Muscle of leg (tissue), 3 donors: ENCODE measurements at regions not wholly inside any gene's neighbourhood (a gene's known extent, or its start where the extent isn't known, plus 50 kb on each side); places are given as distances from the start of the nearest gene placed in this dataset.

Source experiments
- DNase-seq: peaks from one replicate; pipeline ENCODE4 v3.0.0; 2013
- H3K27ac ChIP-seq: one replicate; pipeline ENCODE4 v1.5.1; 2013; ENCODE audit warnings: mild to moderate bottlenecking, low read length, control low read depth
- H3K27me3 ChIP-seq: one replicate; pipeline ENCODE4 v1.6.1; 2013; ENCODE audit warnings: low read length; ENCODE audit not compliant: control insufficient read depth, insufficient read depth
- H3K36me3 ChIP-seq: one replicate; pipeline ENCODE4 v1.6.1; 2013; ENCODE audit warnings: low read length; ENCODE audit not compliant: control insufficient read depth, insufficient read depth
- H3K4me1 ChIP-seq: one replicate; pipeline ENCODE4 v1.6.1; 2013; ENCODE audit warnings: low read length; ENCODE audit not compliant: control insufficient read depth, insufficient read depth
- H3K4me3 ChIP-seq: one replicate; pipeline ENCODE4 v1.5.1; 2013; ENCODE audit warnings: low read length, control low read depth
- H3K9me3 ChIP-seq: replicated peaks from 2 replicates; pipeline ENCODE4 v1.6.1; 2013; ENCODE audit warnings: low read depth, low read length; ENCODE audit not compliant: control insufficient read depth
- WGBS: methylation state at CpG from one replicate; pipeline ENCODE4 v1.1.5; 2013; ENCODE audit warnings: missing lambda C conversion rate; ENCODE audit not compliant: insufficient coverage; 5-methylcytosine and 5-hydroxymethylcytosine counted together

DNA sequence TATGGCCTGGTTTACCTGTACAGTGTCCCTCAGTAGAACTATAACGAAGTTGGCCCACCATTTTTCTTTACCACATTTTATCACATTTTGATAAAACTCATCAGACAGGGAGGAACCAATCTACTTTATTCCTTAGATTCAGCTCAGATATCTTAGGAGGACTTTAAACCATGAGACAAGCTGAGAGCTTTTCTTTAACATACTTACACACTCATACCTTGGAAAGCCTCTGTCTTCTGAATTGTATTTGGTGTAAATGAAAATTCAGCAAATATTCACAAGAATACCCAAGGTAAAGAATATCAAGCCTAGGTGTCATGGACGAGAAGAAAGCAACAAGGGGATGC is 313.2 kb downstream of the ENC1 start:
- H3K27ac ChIP-seq, result no peak overlapping the region
- H3K36me3 ChIP-seq, result no peaks in the 10 kb centered on the region
- DNase-seq, result no peak
- H3K4me1 ChIP-seq, result peaks cover 8% of the 10 kb centered on the region
- no peaks in the 10 kb centered on the region for H3K9me3 ChIP-seq
- H3K27me3 ChIP-seq, result no peaks in the 10 kb centered on the region
- H3K4me3 ChIP-seq, result no peak overlapping the region
- WGBS, result no CpG with 5 or more reads among the region's 2 CpGs

GRCh38 chr5:74326571-74327338 is 313.8 kb downstream of the ENC1 start:
- DNase-seq, result peak; percentile 60
- no peaks in the 10 kb centered on the region for H3K9me3 ChIP-seq
- H3K36me3 ChIP-seq, result no peaks in the 10 kb centered on the region
- H3K4me1 ChIP-seq, result peaks cover 8% of the 10 kb centered on the region
- no peak overlapping the region for H3K4me3 ChIP-seq
- no peaks in the 10 kb centered on the region for H3K27me3 ChIP-seq
- no peak overlapping the region for H3K27ac ChIP-seq
- WGBS, result 60% methylated on average over 5 of the region's 6 CpGs

DNA sequence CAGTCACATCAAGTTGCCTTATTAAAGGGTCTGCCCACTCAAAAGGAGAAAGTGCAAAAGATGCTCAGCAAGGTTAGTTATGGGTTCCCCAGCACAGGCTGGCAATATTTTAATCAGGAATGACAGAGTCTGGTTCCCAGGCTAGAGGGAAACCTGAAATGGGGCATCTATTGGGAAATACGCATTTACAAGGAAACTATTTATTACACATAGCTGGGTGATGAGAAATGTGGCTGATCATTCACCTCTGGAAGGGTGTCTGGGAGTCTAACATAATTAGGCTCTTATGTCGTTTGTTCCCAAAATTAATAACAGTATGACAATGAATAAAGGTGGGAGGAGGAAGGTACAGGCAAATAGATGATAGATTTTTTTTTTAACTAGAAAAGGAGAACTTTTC is 314.7 kb downstream of the ENC1 start:
- Histone ChIP-seq H3K27ac (no peak overlapping the region), H3K36me3 (no peaks in the 10 kb centered on the region), H3K4me3 (no peak overlapping the region), H3K27me3 (no peaks in the 10 kb centered on the region), H3K9me3 (no peaks in the 10 kb centered on the region), H3K4me1 (peaks cover 8% of the 10 kb centered on the region)
- no peak for DNase-seq
- 100% methylated on average over 1 of the region's 2 CpGs for WGBS

GRCh38 chr5:74324556-74324955 is 316.0 kb downstream of the ENC1 start:
- no peak overlapping the region for H3K4me3 ChIP-seq
- DNase-seq, result no peak
- 80% methylated on average over 3 of the region's 4 CpGs for WGBS
- H3K9me3 ChIP-seq, result no peaks in the 10 kb centered on the region
- no peak overlapping the region for H3K27ac ChIP-seq
- H3K36me3 ChIP-seq, result no peaks in the 10 kb centered on the region
- H3K27me3 ChIP-seq, result no peaks in the 10 kb centered on the region
- H3K4me1 ChIP-seq, result peaks cover 8% of the 10 kb centered on the region

GRCh38 chr5:74322944-74323343 is 317.6 kb downstream of the ENC1 start:
- no peak overlapping the region for H3K4me3 ChIP-seq
- WGBS, result no CpG with 5 or more reads among the region's 3 CpGs
- no peaks in the 10 kb centered on the region for H3K36me3 ChIP-seq
- no peaks in the 10 kb centered on the region for H3K27me3 ChIP-seq
- no peak overlapping the region for H3K27ac ChIP-seq
- no peaks in the 10 kb centered on the region for H3K9me3 ChIP-seq
- DNase-seq, result no peak
- peaks cover 8% of the 10 kb centered on the region for H3K4me1 ChIP-seq

- Histone ChIP-seq H3K4me1 (peaks cover 8% of the 10 kb centered on the region), H3K27ac (no peak overlapping the region), H3K9me3 (no peaks in the 10 kb centered on the region), H3K4me3 (no peak overlapping the region), H3K36me3 (no peaks in the 10 kb centered on the region), H3K27me3 (no peaks in the 10 kb centered on the region)
- no peak for DNase-seq
- 59% methylated on average over 2 of the region's 2 CpGs for WGBS
Observed at GRCh38 chr5:74322191-74322590, 318.3 kb downstream of the ENC1 start.

DNA sequence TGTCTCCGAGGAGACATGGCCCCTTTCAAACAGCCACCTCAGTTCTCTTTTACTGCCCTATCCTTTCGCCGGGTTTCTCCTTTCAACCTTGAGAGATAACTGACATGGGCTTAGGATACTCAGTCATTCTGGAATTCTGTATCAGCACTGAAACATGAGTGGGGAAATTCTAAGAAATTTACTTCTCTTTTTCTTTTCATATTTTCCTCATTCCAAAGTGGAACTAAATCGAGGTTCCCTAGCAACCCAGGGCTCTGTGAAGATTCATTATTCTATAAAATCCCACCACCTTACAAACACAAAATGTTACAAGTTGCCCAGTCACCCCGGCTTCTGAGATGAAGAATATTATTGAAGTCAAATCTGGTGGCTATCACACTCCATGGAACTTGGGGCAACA is 319.2 kb downstream of the ENC1 start:
- no peak overlapping the region for H3K27ac ChIP-seq
- DNase-seq, result no peak
- H3K27me3 ChIP-seq, result no peaks in the 10 kb centered on the region
- no peaks in the 10 kb centered on the region for H3K36me3 ChIP-seq
- peaks cover 3% of the 10 kb centered on the region for H3K4me1 ChIP-seq
- no peak overlapping the region for H3K4me3 ChIP-seq
- no peaks in the 10 kb centered on the region for H3K9me3 ChIP-seq
- WGBS, result no CpG with 5 or more reads among the region's 5 CpGs

GRCh38 chr5:74320526-74320925 is 320.0 kb downstream of the ENC1 start:
- Histone ChIP-seq H3K27me3 (no peaks in the 10 kb centered on the region), H3K4me1 (peaks cover 7% of the 10 kb centered on the region), H3K36me3 (no peaks in the 10 kb centered on the region), H3K4me3 (no peak overlapping the region), H3K27ac (no peak overlapping the region), H3K9me3 (no peaks in the 10 kb centered on the region)
- no peak for DNase-seq
- WGBS, result 94% methylated on average over 2 of the region's 4 CpGs

- Histone ChIP-seq H3K4me1 (peaks cover 7% of the 10 kb centered on the region), H3K36me3 (no peaks in the 10 kb centered on the region), H3K27me3 (no peaks in the 10 kb centered on the region), H3K27ac (no peak overlapping the region), H3K9me3 (no peaks in the 10 kb centered on the region), H3K4me3 (no peak overlapping the region)
- no peak for DNase-seq
- WGBS, result 83% methylated on average over 1 of the region's 3 CpGs
Observed at GRCh38 chr5:74319076-74319475, 321.5 kb downstream of the ENC1 start.

- WGBS, result 58% methylated on average over 2 of the region's 3 CpGs
- DNase-seq, result peak; percentile 44
- H3K27ac ChIP-seq, result no peak overlapping the region
- H3K4me1 ChIP-seq, result peaks cover 9% of the 10 kb centered on the region
- H3K36me3 ChIP-seq, result no peaks in the 10 kb centered on the region
- no peaks in the 10 kb centered on the region for H3K9me3 ChIP-seq
- H3K27me3 ChIP-seq, result no peaks in the 10 kb centered on the region
- H3K4me3 ChIP-seq, result no peak overlapping the region
Observed at GRCh38 chr5:74316064-74316603, 324.4 kb downstream of the ENC1 start.

DNA sequence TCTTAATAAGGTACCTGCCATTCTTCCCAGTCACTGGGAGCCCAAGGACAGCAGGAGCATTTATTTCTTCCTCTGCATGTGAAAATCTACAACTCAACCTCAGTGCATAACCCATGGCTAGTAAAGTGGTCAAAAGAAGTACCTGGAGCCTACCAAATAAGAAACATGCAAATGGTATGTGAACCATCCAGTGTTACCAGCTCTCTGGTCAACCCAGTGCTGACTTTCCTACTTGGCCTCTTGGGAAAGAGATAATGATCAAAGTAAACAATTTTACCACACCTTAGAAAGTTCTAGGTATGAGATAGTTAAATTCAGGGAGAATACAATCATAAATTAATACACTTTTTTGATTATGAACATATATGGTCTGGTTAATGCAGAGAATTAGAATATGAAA is 325.6 kb downstream of the ENC1 start:
- no peak for DNase-seq
- no peaks in the 10 kb centered on the region for H3K36me3 ChIP-seq
- H3K27me3 ChIP-seq, result no peaks in the 10 kb centered on the region
- H3K4me1 ChIP-seq, result peaks cover 11% of the 10 kb centered on the region
- H3K9me3 ChIP-seq, result no peaks in the 10 kb centered on the region
- no peak overlapping the region for H3K27ac ChIP-seq
- H3K4me3 ChIP-seq, result no peak overlapping the region
